ENCODE measurements at regions not wholly inside any gene's neighbourhood (a gene's known extent, or its start where the extent isn't known, plus 50 kb on each side); places are given as distances from the start of the nearest gene placed in this dataset.

- DNase-seq (ENCODE audit: low spot score), result no peak
- no peak overlapping the region for H3K27ac ChIP-seq
- CTCF ChIA-PET, result interaction anchor here (0.6 kb wide), 1 partner anchor 118 kb away, joined by 3 read pairs; no protein-coding TSS in a partner anchor
- POLR2A ChIA-PET (ENCODE audit: low non-redundant PET), result no interaction called here
- TF ChIP-seq, protein P1, sequence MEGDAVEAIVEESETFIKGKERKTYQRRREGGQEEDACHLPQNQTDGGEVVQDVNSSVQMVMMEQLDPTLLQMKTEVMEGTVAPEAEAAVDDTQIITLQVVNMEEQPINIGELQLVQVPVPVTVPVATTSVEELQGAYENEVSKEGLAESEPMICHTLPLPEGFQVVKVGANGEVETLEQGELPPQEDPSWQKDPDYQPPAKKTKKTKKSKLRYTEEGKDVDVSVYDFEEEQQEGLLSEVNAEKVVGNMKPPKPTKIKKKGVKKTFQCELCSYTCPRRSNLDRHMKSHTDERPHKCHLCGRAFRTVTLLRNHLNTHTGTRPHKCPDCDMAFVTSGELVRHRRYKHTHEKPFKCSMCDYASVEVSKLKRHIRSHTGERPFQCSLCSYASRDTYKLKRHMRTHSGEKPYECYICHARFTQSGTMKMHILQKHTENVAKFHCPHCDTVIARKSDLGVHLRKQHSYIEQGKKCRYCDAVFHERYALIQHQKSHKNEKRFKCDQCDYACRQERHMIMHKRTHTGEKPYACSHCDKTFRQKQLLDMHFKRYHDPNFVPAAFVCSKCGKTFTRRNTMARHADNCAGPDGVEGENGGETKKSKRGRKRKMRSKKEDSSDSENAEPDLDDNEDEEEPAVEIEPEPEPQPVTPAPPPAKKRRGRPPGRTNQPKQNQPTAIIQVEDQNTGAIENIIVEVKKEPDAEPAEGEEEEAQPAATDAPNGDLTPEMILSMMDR (conservative IDR thresholded peaks at IDR 0.05; ENCODE audit: low read depth), result no peak
Measured at GRCh38 chr2:11009891-11010290, 98.2 kb downstream of the KCNF1 start.

DNA sequence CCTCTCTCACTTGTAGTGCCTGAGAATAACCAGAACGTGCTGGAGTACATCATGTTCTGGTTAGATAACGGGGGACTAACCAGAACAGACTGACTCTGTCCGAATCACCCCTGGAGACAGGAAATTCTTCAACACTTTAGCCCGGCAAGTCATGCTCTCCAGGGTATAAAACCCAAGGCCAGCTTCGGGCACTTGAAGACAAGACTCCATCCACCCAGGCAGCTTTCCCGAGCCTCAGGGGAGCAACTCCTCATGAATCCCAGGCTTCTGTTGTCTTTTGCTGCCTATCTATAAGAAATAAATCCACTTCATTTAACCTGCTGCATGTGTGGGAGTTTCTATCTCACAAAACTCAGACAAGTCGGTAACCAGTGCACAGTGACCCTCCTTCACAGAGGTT is 99.6 kb downstream of the KCNF1 start:
- ChIA-PET POLR2A (ENCODE audit: low non-redundant PET) (no interaction called here), CTCF (no interaction called here)
- TF ChIP-seq, protein P1 (conservative IDR thresholded peaks at IDR 0.05; ENCODE audit: low read depth), result no peak
- DNase-seq (ENCODE audit: low spot score), result no peak
- no peak overlapping the region for H3K27ac ChIP-seq

DNA sequence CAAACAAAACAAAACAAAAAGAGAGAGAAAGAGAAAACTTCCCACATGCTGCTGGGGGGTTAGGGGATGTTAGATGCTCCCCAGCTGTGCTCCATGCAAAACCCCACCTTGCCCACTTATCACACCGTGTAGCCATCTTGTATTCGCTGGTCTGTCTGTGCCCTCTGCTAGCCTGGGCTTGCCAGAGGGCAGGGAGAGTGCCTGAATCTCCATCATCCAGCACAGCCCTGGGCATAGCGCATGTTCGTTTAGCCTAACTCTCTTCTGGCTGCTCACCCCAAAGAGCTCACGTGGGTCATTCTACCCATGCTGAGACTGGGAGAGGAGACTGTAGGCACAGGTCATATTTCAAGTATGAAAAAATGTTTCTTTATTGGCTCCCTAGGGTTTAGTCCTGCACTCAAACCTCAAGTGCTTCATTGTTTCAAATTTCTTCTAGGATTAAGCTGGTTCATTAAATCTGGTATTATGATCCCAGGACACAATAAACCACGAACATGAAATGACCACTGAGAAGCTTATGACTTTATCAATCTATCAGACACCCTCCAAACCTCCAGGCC is 100.5 kb downstream of the KCNF1 start:
- no peak overlapping the region for H3K27ac ChIP-seq
- ChIA-PET CTCF (no interaction called here), POLR2A (ENCODE audit: low non-redundant PET) (no interaction called here)
- no peak for DNase-seq (ENCODE audit: low spot score)
- TF ChIP-seq, protein P1 (conservative IDR thresholded peaks at IDR 0.05; ENCODE audit: low read depth), result no peak

GRCh38 chr2:11013196-11013595 is 101.5 kb downstream of the KCNF1 start:
- no peak overlapping the region for H3K27ac ChIP-seq
- DNase-seq (ENCODE audit: low spot score), result no peak
- ChIA-PET CTCF (no interaction called here), POLR2A (ENCODE audit: low non-redundant PET) (no interaction called here)
- TF ChIP-seq, protein P1 (conservative IDR thresholded peaks at IDR 0.05; ENCODE audit: low read depth), result no peak

- no peak overlapping the region for H3K27ac ChIP-seq
- TF ChIP-seq, protein P1 (conservative IDR thresholded peaks at IDR 0.05; ENCODE audit: low read depth), result no peak
- ChIA-PET CTCF (no interaction called here), POLR2A (ENCODE audit: low non-redundant PET) (no interaction called here)
- DNase-seq (ENCODE audit: low spot score), result no peak
Measured at GRCh38 chr2:11014026-11014425, 102.3 kb downstream of the KCNF1 start.

DNA sequence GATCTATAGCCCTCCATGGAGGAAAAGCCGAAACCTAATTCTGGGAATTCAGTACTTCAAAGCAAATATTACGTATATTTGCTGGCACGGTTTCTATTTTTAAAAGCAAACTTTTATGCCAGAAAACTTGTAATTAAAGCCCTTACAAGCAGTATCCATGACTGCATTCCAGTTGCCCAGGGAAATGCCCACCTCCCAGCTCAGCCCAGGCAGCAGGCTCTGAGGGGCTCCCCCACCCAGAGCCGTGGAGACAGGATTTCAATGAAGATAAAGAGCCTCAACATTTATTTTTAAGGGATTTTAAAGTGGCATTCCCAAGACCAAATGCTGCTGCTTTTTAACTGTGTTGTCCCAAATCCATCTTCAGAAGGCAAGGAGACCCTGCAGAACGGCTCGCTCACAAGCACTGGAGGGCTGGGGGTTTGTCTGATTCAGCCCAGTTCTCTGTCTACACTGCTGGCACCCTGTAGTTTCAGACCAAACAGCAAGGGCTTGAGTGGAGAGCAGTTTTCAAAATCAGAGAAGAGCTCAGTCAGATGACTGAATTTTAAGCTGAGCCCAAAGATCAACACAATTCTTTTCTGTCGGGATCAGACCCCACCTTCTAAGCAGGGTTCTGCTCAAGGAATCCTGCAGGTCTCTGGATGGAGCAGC is 105.1 kb downstream of the KCNF1 start:
- no peak for DNase-seq (ENCODE audit: low spot score)
- H3K27ac ChIP-seq, result no peak overlapping the region
- ChIA-PET POLR2A (ENCODE audit: low non-redundant PET) (no interaction called here), CTCF (interaction anchor here (0.9 kb wide), 1 partner anchor 185 kb away, joined by 3 read pairs; no protein-coding TSS in a partner anchor)
- TF ChIP-seq, protein P1 (conservative IDR thresholded peaks at IDR 0.05; ENCODE audit: low read depth), result no peak
